Osteoblast (primary cell): ENCODE measurements at regions not wholly inside any gene's neighbourhood (a gene's known extent, or its start where the extent isn't known, plus 50 kb on each side); places are given as distances from the start of the nearest gene placed in this dataset.

Source experiments
- DNase-seq: peaks from one replicate; pipeline ENCODE4 v3.0.0; 2011; ENCODE audit warnings: low spot score, mixed read lengths; ENCODE audit not compliant: insufficient read length; ENCODE audit errors: missing footprints
- H2AFZ ChIP-seq: 2 replicates; pipeline ENCODE4 v1.6.0; 2011; ENCODE audit warnings: mild to moderate bottlenecking, low read length
- H3K27ac ChIP-seq: 2 replicates; pipeline ENCODE4 v1.5.1; 2011; ENCODE audit warnings: mild to moderate bottlenecking, low read depth, low read length, moderate library complexity
- H3K27me3 ChIP-seq: 2 replicates; pipeline ENCODE4 v1.6.0; 2012; ENCODE audit warnings: mild to moderate bottlenecking, control low read depth, inconsistent platforms, low read length, moderate library complexity; ENCODE audit not compliant: insufficient read depth
- H3K36me3 ChIP-seq: 2 replicates; pipeline ENCODE4 v1.5.1; 2011; ENCODE audit warnings: mild to moderate bottlenecking, low read length, control low read depth, moderate library complexity; ENCODE audit not compliant: insufficient read depth
- H3K4me1 ChIP-seq: 2 replicates; pipeline ENCODE4 v1.5.1; 2011; ENCODE audit warnings: mild to moderate bottlenecking, low read length, control low read depth, moderate library complexity; ENCODE audit not compliant: insufficient read depth
- H3K4me2 ChIP-seq: 2 replicates; pipeline ENCODE4 v1.6.0; 2011; ENCODE audit warnings: mild to moderate bottlenecking, low read length; ENCODE audit not compliant: insufficient read depth
- H3K4me3 ChIP-seq: fragments of 200-600 bp; sonication (generic); 3 replicates; pipeline ENCODE4 v1.5.1; 2012; ENCODE audit warnings: mild to moderate bottlenecking, low read length, inconsistent platforms; ENCODE audit not compliant: insufficient read depth
- H3K79me2 ChIP-seq: 2 replicates; pipeline ENCODE4 v1.6.0; 2012; ENCODE audit warnings: mild to moderate bottlenecking, low read length, control low read depth, inconsistent platforms; ENCODE audit not compliant: insufficient read depth
- H3K9me3 ChIP-seq: 2 replicates; pipeline ENCODE4 v1.5.1; 2011; ENCODE audit warnings: low read depth, low read length, control low read depth
- H4K20me1 ChIP-seq: 2 replicates; pipeline ENCODE4 v1.6.0; 2012; ENCODE audit warnings: mild to moderate bottlenecking, low read length, control low read depth; ENCODE audit not compliant: insufficient read depth
- TF ChIP-seq, protein P1 (sequence below): IDR thresholded peaks from 2 replicates; pipeline ENCODE4 v1.5.1; 2011; ENCODE audit warnings: mild to moderate bottlenecking, low read depth, low read length, moderate library complexity; ENCODE audit errors: extremely low read depth

GRCh38 chr20:24821391-24821790 lies 127.7 kb upstream of the CST7 start:
- H3K27me3 ChIP-seq, result no peaks in the 10 kb centered on the region
- peak; percentile 8 for DNase-seq
- no peak overlapping the region for H3K27ac ChIP-seq
- no peaks in the 10 kb centered on the region for H3K36me3 ChIP-seq
- no peaks in the 10 kb centered on the region for H3K4me1 ChIP-seq
- H3K4me2 ChIP-seq, result no peak overlapping the region
- H4K20me1 ChIP-seq, result no peaks in the 10 kb centered on the region
- TF ChIP-seq, protein P1, sequence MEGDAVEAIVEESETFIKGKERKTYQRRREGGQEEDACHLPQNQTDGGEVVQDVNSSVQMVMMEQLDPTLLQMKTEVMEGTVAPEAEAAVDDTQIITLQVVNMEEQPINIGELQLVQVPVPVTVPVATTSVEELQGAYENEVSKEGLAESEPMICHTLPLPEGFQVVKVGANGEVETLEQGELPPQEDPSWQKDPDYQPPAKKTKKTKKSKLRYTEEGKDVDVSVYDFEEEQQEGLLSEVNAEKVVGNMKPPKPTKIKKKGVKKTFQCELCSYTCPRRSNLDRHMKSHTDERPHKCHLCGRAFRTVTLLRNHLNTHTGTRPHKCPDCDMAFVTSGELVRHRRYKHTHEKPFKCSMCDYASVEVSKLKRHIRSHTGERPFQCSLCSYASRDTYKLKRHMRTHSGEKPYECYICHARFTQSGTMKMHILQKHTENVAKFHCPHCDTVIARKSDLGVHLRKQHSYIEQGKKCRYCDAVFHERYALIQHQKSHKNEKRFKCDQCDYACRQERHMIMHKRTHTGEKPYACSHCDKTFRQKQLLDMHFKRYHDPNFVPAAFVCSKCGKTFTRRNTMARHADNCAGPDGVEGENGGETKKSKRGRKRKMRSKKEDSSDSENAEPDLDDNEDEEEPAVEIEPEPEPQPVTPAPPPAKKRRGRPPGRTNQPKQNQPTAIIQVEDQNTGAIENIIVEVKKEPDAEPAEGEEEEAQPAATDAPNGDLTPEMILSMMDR, result no peak
- H3K9me3 ChIP-seq, result no peaks in the 10 kb centered on the region
- no peak overlapping the region for H2AFZ ChIP-seq
- no peak overlapping the region for H3K4me3 ChIP-seq
- H3K79me2 ChIP-seq, result no peaks in the 10 kb centered on the region

DNA sequence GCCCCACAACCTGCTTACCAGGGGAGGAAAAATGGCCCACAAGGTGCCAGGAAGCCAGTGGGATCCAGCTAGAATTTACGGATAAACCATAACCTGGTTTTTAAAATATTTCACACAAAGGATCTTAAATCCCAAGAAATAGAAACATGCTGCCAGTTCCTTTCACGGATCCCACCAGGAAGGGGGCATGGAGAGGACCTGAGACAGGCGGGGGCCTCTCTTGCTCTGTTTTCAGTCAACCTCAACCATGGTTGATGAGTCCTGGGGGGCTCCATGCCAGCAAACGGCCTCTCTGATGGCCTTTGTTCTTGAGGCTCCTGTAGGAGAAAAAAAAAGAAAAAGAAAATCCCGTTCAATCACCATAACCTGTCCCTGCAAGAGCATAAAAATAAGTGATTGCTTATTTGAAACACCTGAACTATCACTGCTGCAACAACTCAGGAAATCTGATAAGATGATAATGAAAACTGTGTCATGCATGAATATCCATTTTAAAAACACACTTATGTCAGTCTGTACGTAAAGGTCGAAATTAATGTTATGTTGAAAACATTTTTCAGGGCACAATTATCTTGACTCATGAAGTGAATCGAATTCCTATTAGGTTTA lies 125.8 kb upstream of the CST7 start:
- peak; percentile 8 for DNase-seq
- no peaks in the 10 kb centered on the region for H4K20me1 ChIP-seq
- TF ChIP-seq, protein P1, result no peak

DNA sequence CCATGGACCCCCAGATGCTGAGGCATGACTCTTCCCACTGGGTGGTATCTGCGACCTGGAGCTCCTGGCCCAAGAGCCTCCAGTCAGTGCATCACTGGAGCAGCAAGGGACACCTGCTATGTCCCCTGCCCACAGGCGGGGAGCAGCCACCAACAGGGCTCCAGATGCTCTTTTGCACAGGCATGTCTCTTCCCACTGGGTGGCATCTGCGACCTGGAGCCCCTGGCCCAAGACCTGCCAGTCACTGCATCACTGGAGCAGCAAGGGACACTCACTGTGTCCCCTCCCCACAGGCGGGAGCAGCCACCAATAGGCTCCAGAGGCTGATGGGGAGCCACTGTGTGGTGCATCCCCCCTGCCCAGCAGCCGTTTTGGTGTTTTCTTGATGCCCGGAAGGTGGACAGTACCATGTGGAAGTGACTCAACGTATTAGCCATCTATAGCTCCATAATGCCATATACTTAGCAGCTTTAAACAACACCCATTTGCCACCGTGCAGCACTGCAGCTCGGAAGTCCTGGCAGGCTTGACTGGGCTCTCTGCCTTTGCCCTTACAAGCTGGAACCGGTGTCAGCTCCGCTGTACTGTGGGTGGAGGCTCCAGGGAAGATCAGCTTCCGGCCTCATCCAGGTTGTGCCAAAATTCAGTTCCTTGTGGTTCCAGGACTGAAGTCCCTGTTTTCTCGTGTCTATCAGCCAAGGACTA lies 124.9 kb upstream of the CST7 start:
- H3K79me2 ChIP-seq, result no peaks in the 10 kb centered on the region
- H3K4me3 ChIP-seq, result no peak overlapping the region
- no peak overlapping the region for H3K27ac ChIP-seq
- no peak overlapping the region for H2AFZ ChIP-seq
- no peak overlapping the region for H3K4me2 ChIP-seq
- H3K27me3 ChIP-seq, result no peaks in the 10 kb centered on the region
- H4K20me1 ChIP-seq, result no peaks in the 10 kb centered on the region
- peak; percentile 35 for DNase-seq
- TF ChIP-seq, protein P1, result no peak
- no peaks in the 10 kb centered on the region for H3K9me3 ChIP-seq
- H3K36me3 ChIP-seq, result no peaks in the 10 kb centered on the region
- no peaks in the 10 kb centered on the region for H3K4me1 ChIP-seq

More for the DNA sequence above, 125.8 kb upstream of the CST7 start:
- Histone ChIP-seq H2AFZ (no peak overlapping the region), H3K9me3 (no peaks in the 10 kb centered on the region), H3K27ac (no peak overlapping the region), H3K4me3 (no peak overlapping the region), H3K27me3 (no peaks in the 10 kb centered on the region), H3K4me2 (no peak overlapping the region), H3K4me1 (no peaks in the 10 kb centered on the region), H3K36me3 (no peaks in the 10 kb centered on the region), H3K79me2 (no peaks in the 10 kb centered on the region)

- TF ChIP-seq, protein P1, result no peak
- Histone ChIP-seq H3K9me3 (no peaks in the 10 kb centered on the region), H3K27me3 (no peaks in the 10 kb centered on the region), H4K20me1 (no peaks in the 10 kb centered on the region), H3K4me2 (no peak overlapping the region), H3K36me3 (no peaks in the 10 kb centered on the region), H2AFZ (no peak overlapping the region), H3K79me2 (no peaks in the 10 kb centered on the region), H3K4me3 (no peak overlapping the region), H3K4me1 (no peaks in the 10 kb centered on the region), H3K27ac (no peak overlapping the region)
- peak; percentile 34 for DNase-seq
Observed at GRCh38 chr20:24825591-24825990, 123.5 kb upstream of the CST7 start.
